HG03565 (cell line): ENCODE measurements at regions not wholly inside any gene's neighbourhood (a gene's known extent, or its start where the extent isn't known, plus 50 kb on each side); places are given as distances from the start of the nearest gene placed in this dataset.
"Not testable (repeated sequence)": the region's sequence is repeated elsewhere in the genome, so short reads cannot be mapped to it uniquely, and the experiment has no call there.

Experiments
- ATAC-seq: cut with Tn5 transposase; IDR thresholded peaks from one replicate; pipeline ENCODE4 v1.9.1; 2021; ENCODE audit warnings: mild to moderate bottlenecking, moderate library complexity; ENCODE audit not compliant: unreplicated experiment

GRCh38 chrX:85543866-85544265 is 164.4 kb upstream of the POF1B start:
- no peak for ATAC-seq

GRCh38 chrX:85529141-85529540 is 149.7 kb upstream of the POF1B start:
- ATAC-seq: not testable (repeated sequence)

GRCh38 chrX:85517994-85518718 is 138.7 kb upstream of the POF1B start:
- ATAC-seq: no peak

GRCh38 chrX:85516131-85516530 is 136.7 kb upstream of the POF1B start:
- no peak for ATAC-seq

GRCh38 chrX:85506871-85507270 is 127.4 kb upstream of the POF1B start:
- ATAC-seq: no peak

- ATAC-seq: no peak
Observed at GRCh38 chrX:85505801-85506200, 126.3 kb upstream of the POF1B start.

- no peak for ATAC-seq
Observed at GRCh38 chrX:85504381-85504780, 124.9 kb upstream of the POF1B start.

GRCh38 chrX:85503258-85504158 is 124.0 kb upstream of the POF1B start:
- ATAC-seq: no peak

GRCh38 chrX:85501349-85501748 is 121.9 kb upstream of the POF1B start:
- ATAC-seq: no peak

- ATAC-seq: no peak
Observed at GRCh38 chrX:85499400-85499799, 119.9 kb upstream of the POF1B start.

GRCh38 chrX:85493821-85494220 is 114.4 kb upstream of the POF1B start:
- no peak for ATAC-seq

- no peak for ATAC-seq
Observed at GRCh38 chrX:85454295-85454694, 74.8 kb upstream of the POF1B start.

- ATAC-seq: no peak
Observed at GRCh38 chrX:85444613-85445012, 65.1 kb upstream of the POF1B start.
